ENCODE measurements at regions not wholly inside any gene's neighbourhood (a gene's known extent, or its start where the extent isn't known, plus 50 kb on each side); places are given as distances from the start of the nearest gene placed in this dataset.

DNA sequence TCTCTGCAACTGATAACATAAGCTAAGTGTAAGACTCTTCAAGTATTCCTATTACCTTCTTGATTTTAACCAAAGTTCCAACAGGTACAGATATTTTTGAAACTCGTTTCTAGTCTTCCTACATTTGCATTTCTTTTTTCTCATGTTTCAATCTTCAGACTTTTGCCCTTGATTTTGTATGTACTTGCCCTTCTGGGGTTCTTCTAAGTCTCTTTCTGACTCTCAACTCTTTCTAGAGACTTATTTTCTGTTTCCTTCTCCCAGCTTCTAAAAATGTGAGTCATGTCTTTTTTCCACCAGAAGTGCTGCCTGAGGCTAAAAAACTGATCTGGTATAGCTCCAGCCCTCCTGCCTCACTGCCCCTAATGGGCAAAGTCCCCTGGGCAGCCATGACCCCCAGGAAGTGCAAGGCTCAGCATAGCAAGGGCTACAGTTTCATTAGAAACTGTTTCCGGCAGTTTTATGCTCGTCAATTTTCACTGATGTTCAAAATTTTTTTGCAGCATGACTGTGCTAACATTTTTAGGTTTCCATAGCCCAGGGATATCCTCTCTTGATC lies 265.9 kb downstream of the SEC16B start:
- Histone ChIP-seq H3K36me3 (ENCODE audit: low read length) (no peaks in the 10 kb centered on the region), H3K9ac (ENCODE audit: low read length) (no peak overlapping the region), H3K27ac (ENCODE audit: low read depth, low read length) (no peak overlapping the region), H4K20me1 (ENCODE audit: low read depth, low read length) (no peaks in the 10 kb centered on the region), H3K9me3 (ENCODE audit: insufficient read depth, low read length) (no peaks in the 10 kb centered on the region), H3K4me2 (ENCODE audit: low read depth, low read length, poor library complexity, severe bottlenecking) (no peak overlapping the region), H2AFZ (ENCODE audit: low read depth, low read length, severe bottlenecking) (no peak overlapping the region), H3K27me3 (ENCODE audit: low read length) (no peaks in the 10 kb centered on the region), H3K9me2 (replicated peaks; ENCODE audit: insufficient read depth, low read length) (no peaks in the 10 kb centered on the region), H3K4me3 (ENCODE audit: insufficient read depth, low read length, poor library complexity, severe bottlenecking) (no peak overlapping the region), H3F3A (ENCODE audit: insufficient read depth) (no peaks in the 10 kb centered on the region), H3K79me2 (ENCODE audit: insufficient read depth, low read length) (no peaks in the 10 kb centered on the region)
- TF ChIP-seq, protein P1, sequence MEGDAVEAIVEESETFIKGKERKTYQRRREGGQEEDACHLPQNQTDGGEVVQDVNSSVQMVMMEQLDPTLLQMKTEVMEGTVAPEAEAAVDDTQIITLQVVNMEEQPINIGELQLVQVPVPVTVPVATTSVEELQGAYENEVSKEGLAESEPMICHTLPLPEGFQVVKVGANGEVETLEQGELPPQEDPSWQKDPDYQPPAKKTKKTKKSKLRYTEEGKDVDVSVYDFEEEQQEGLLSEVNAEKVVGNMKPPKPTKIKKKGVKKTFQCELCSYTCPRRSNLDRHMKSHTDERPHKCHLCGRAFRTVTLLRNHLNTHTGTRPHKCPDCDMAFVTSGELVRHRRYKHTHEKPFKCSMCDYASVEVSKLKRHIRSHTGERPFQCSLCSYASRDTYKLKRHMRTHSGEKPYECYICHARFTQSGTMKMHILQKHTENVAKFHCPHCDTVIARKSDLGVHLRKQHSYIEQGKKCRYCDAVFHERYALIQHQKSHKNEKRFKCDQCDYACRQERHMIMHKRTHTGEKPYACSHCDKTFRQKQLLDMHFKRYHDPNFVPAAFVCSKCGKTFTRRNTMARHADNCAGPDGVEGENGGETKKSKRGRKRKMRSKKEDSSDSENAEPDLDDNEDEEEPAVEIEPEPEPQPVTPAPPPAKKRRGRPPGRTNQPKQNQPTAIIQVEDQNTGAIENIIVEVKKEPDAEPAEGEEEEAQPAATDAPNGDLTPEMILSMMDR (IDR thresholded peaks at IDR 0.05; ENCODE audit: insufficient read depth, low read length, poor library complexity, severe bottlenecking) = no peak
- TF ChIP-seq EZH2phosphoT487 (conservative IDR thresholded peaks at IDR 0.05; ENCODE audit: low read length) = no peak

DNA sequence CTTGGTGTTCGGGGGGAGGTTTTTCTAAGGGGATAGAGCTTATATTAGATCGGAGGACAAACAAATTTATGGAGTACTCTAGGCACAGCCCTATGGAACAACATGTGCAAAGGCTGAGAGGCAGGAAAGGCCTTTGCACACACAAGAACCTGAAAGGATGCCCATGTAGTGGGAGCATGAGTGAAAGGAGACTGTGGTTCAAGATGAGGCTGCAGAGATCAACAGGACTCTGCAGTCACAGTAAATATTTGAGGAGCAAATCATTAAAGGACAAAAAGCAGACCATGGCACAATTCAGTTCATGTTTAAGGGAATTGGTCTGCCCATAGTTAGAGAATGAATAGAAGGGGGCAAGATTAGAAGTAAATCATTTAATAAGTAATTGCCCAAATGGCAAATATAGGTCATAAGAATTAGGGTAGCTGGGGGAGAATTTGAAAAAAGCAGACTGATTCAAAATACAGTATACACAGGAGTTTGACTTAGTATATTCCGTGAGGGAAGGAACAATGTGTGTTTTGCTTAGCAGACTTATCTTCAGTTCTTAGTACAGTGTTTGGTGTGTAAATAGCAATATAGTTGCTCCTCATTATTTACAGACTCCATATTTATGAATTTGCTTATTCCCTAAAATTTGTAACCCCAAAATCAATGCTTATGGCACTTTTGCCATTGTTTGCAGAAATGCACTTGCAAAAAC lies 268.1 kb downstream of the SEC16B start:
- no peaks in the 10 kb centered on the region for H3K9me3 ChIP-seq (ENCODE audit: insufficient read depth, low read length)
- TF ChIP-seq EZH2phosphoT487 (conservative IDR thresholded peaks at IDR 0.05; ENCODE audit: low read length) = no peak
- TF ChIP-seq, protein P1 (IDR thresholded peaks at IDR 0.05; ENCODE audit: insufficient read depth, low read length, poor library complexity, severe bottlenecking) = no peak
- no peaks in the 10 kb centered on the region for H3K9me2 ChIP-seq (replicated peaks; ENCODE audit: insufficient read depth, low read length)
- H2AFZ ChIP-seq (ENCODE audit: low read depth, low read length, severe bottlenecking) = no peak overlapping the region
- no peak overlapping the region for H3K27ac ChIP-seq (ENCODE audit: low read depth, low read length)
- no peaks in the 10 kb centered on the region for H3K79me2 ChIP-seq (ENCODE audit: insufficient read depth, low read length)
- H3K9ac ChIP-seq (ENCODE audit: low read length) = no peak overlapping the region
- no peaks in the 10 kb centered on the region for H4K20me1 ChIP-seq (ENCODE audit: low read depth, low read length)
- no peaks in the 10 kb centered on the region for H3F3A ChIP-seq (ENCODE audit: insufficient read depth)
- H3K36me3 ChIP-seq (ENCODE audit: low read length) = no peaks in the 10 kb centered on the region
- H3K4me2 ChIP-seq (ENCODE audit: low read depth, low read length, poor library complexity, severe bottlenecking) = no peak overlapping the region
- H3K27me3 ChIP-seq (ENCODE audit: low read length) = no peaks in the 10 kb centered on the region
- no peak overlapping the region for H3K4me3 ChIP-seq (ENCODE audit: insufficient read depth, low read length, poor library complexity, severe bottlenecking)

DNA sequence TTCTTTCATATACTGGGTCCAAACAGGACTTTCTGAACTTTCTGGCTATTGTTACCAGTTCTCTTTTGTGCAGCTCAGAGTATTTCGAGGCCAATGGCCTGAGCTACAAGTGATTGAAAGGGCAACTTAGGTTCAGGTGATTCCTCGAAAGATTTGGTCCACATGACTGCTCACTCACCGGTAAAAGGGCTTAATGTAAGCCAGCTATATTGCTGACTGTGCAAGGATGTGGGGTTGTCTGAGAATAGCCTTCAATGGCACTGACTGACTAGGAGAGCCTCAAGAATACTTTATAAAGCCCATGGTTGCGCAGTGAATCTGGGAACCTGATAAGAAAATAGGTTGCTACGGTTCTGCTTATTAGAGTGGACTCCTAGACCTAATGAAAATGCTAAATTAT lies 269.0 kb downstream of the SEC16B start:
- Histone ChIP-seq H3K4me3 (ENCODE audit: insufficient read depth, low read length, poor library complexity, severe bottlenecking) (no peak overlapping the region), H3K4me2 (ENCODE audit: low read depth, low read length, poor library complexity, severe bottlenecking) (no peak overlapping the region), H3K9me2 (replicated peaks; ENCODE audit: insufficient read depth, low read length) (no peaks in the 10 kb centered on the region), H3F3A (ENCODE audit: insufficient read depth) (no peaks in the 10 kb centered on the region), H3K79me2 (ENCODE audit: insufficient read depth, low read length) (no peaks in the 10 kb centered on the region), H3K27me3 (ENCODE audit: low read length) (no peaks in the 10 kb centered on the region), H2AFZ (ENCODE audit: low read depth, low read length, severe bottlenecking) (no peak overlapping the region), H3K36me3 (ENCODE audit: low read length) (no peaks in the 10 kb centered on the region), H3K9ac (ENCODE audit: low read length) (no peak overlapping the region), H3K27ac (ENCODE audit: low read depth, low read length) (no peak overlapping the region), H3K9me3 (ENCODE audit: insufficient read depth, low read length) (no peaks in the 10 kb centered on the region), H4K20me1 (ENCODE audit: low read depth, low read length) (no peaks in the 10 kb centered on the region)
- TF ChIP-seq, protein P1 (IDR thresholded peaks at IDR 0.05; ENCODE audit: insufficient read depth, low read length, poor library complexity, severe bottlenecking) = no peak
- no peak for TF ChIP-seq EZH2phosphoT487 (conservative IDR thresholded peaks at IDR 0.05; ENCODE audit: low read length)

Data from SU-DHL-6 (cell line).